ENCODE measurements at regions not wholly inside any gene's neighbourhood (a gene's known extent, or its start where the extent isn't known, plus 50 kb on each side); places are given as distances from the start of the nearest gene placed in this dataset.

DNA sequence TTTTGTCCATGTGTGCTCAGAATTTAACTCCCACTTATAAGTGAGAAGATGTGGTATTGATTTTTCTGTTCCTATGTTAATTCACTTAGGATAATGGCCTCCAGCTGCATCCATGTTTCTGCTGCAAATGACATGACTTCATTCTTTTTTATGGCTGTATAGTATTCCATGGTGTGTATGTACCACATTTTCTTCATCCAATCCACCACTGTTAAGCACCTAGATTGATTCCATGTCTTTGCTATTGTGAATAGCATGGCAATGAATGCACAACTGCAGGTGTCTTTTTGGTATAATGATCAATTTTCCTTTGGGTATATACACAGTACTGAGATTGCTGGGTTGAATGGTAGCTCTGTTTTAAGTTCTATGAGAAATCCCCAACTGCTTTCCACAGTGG is 657.7 kb downstream of the ETNK1 start:
- TF ChIP-seq ZC3H11A (IDR thresholded peaks at IDR 0.05), result no peak
- TF ChIP-seq NR3C1 (IDR thresholded peaks at IDR 0.05), result no peak
- TF ChIP-seq, protein P1, sequence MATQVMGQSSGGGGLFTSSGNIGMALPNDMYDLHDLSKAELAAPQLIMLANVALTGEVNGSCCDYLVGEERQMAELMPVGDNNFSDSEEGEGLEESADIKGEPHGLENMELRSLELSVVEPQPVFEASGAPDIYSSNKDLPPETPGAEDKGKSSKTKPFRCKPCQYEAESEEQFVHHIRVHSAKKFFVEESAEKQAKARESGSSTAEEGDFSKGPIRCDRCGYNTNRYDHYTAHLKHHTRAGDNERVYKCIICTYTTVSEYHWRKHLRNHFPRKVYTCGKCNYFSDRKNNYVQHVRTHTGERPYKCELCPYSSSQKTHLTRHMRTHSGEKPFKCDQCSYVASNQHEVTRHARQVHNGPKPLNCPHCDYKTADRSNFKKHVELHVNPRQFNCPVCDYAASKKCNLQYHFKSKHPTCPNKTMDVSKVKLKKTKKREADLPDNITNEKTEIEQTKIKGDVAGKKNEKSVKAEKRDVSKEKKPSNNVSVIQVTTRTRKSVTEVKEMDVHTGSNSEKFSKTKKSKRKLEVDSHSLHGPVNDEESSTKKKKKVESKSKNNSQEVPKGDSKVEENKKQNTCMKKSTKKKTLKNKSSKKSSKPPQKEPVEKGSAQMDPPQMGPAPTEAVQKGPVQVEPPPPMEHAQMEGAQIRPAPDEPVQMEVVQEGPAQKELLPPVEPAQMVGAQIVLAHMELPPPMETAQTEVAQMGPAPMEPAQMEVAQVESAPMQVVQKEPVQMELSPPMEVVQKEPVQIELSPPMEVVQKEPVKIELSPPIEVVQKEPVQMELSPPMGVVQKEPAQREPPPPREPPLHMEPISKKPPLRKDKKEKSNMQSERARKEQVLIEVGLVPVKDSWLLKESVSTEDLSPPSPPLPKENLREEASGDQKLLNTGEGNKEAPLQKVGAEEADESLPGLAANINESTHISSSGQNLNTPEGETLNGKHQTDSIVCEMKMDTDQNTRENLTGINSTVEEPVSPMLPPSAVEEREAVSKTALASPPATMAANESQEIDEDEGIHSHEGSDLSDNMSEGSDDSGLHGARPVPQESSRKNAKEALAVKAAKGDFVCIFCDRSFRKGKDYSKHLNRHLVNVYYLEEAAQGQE (IDR thresholded peaks at IDR 0.05), result no peak
- TF ChIP-seq POLR2A (IDR thresholded peaks at IDR 0.05; ENCODE audit: low read length), result no peak

Data from A549 (cell line).